Keratinocyte (primary cell): ENCODE measurements at regions not wholly inside any gene's neighbourhood (a gene's known extent, or its start where the extent isn't known, plus 50 kb on each side); places are given as distances from the start of the nearest gene placed in this dataset.

Experiments
- EZH2 ChIP-seq: IDR thresholded peaks from one replicate; pipeline ENCODE4 v1.6.1; 2012; ENCODE audit warnings: inconsistent platforms, mild to moderate bottlenecking, low read length, moderate library complexity
- TF ChIP-seq, protein P1 (sequence below), 3 experiments: IDR thresholded peaks in 1 of 3; conservative IDR thresholded peaks in 1 of 3; optimal IDR thresholded peaks in 1 of 3; 2 replicates in 2 of 3; 3 replicates in 1 of 3; pipeline versions ENCODE3 to v1.5.1; 2011; ENCODE audit warnings: low read length in 3 of 3, mild to moderate bottlenecking in 3 of 3, moderate library complexity in 2 of 3, control low read depth in 1 of 3, inconsistent platforms in 1 of 3; ENCODE audit not compliant: insufficient read depth in 2 of 3; ENCODE audit errors: extremely low read depth in 1 of 3

DNA sequence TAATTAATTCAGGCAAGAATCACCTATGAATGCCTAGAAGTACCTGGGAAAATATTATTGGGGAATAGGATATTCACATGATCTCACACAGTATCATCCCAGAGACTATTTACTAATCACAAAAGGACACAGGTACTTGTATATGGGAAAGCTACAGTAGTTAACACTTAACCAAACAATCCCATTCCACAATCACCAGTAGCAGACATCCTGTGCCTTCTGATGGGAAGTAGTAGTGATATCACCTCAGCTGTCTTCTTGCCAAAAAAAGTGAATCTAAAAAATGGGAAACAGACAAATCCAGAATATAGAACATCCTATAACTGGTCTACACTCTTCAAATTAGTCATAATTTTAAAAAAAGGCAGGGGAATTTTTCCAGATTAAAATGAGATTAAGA, 75.6 kb upstream of the CCDC150 start:
- TF ChIP-seq, protein P1, sequence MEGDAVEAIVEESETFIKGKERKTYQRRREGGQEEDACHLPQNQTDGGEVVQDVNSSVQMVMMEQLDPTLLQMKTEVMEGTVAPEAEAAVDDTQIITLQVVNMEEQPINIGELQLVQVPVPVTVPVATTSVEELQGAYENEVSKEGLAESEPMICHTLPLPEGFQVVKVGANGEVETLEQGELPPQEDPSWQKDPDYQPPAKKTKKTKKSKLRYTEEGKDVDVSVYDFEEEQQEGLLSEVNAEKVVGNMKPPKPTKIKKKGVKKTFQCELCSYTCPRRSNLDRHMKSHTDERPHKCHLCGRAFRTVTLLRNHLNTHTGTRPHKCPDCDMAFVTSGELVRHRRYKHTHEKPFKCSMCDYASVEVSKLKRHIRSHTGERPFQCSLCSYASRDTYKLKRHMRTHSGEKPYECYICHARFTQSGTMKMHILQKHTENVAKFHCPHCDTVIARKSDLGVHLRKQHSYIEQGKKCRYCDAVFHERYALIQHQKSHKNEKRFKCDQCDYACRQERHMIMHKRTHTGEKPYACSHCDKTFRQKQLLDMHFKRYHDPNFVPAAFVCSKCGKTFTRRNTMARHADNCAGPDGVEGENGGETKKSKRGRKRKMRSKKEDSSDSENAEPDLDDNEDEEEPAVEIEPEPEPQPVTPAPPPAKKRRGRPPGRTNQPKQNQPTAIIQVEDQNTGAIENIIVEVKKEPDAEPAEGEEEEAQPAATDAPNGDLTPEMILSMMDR (optimal IDR thresholded peaks at IDR 0.05 in 1 of 3, IDR thresholded peaks at IDR 0.05 in 1 of 3, conservative IDR thresholded peaks at IDR 0.05 in 1 of 3; ENCODE audit: extremely low read depth in 1 of 3, insufficient read depth in 2 of 3, low read length in 3 of 3), result no peak
- TF ChIP-seq EZH2, result no peak
